ENCODE measurements at regions not wholly inside any gene's neighbourhood (a gene's known extent, or its start where the extent isn't known, plus 50 kb on each side); places are given as distances from the start of the nearest gene placed in this dataset.

GRCh38 chr2:18871430-18871829 lies 282.1 kb upstream of the NT5C1B start:
- DNase-seq, result no peak

GRCh38 chr2:18870307-18870706 lies 280.9 kb upstream of the NT5C1B start:
- DNase-seq, result no peak

GRCh38 chr2:18861951-18862350 lies 272.6 kb upstream of the NT5C1B start:
- no peak for DNase-seq

GRCh38 chr2:18860179-18860578 lies 270.8 kb upstream of the NT5C1B start:
- DNase-seq, result no peak

GRCh38 chr2:18856765-18857164 lies 267.4 kb upstream of the NT5C1B start:
- DNase-seq, result no peak

- no peak for DNase-seq
These were observed 265.7 kb upstream of the NT5C1B start for GRCh38 chr2:18855027-18855426.

- DNase-seq, result no peak
These were observed 260.6 kb upstream of the NT5C1B start for GRCh38 chr2:18849841-18850578.

GRCh38 chr2:18848646-18849045 lies 259.3 kb upstream of the NT5C1B start:
- DNase-seq, result no peak

- no peak for DNase-seq
These were observed 256.6 kb upstream of the NT5C1B start for GRCh38 chr2:18845854-18846445.

GRCh38 chr2:18842836-18843235 lies 253.5 kb upstream of the NT5C1B start:
- DNase-seq, result no peak

- DNase-seq, result no peak
These were observed 252.1 kb upstream of the NT5C1B start for GRCh38 chr2:18841248-18842150.

- no peak for DNase-seq
These were observed 247.9 kb upstream of the NT5C1B start for GRCh38 chr2:18837240-18837639.

GRCh38 chr2:18836436-18836835 lies 247.1 kb upstream of the NT5C1B start:
- no peak for DNase-seq

GRCh38 chr2:18835787-18836186 lies 246.4 kb upstream of the NT5C1B start:
- DNase-seq, result no peak

- no peak for DNase-seq
These were observed 245.0 kb upstream of the NT5C1B start for GRCh38 chr2:18834341-18834740.

GRCh38 chr2:18833941-18834340 lies 244.6 kb upstream of the NT5C1B start:
- no peak for DNase-seq

- no peak for DNase-seq
These were observed 242.6 kb upstream of the NT5C1B start for GRCh38 chr2:18831916-18832510.

- DNase-seq, result no peak
These were observed 241.6 kb upstream of the NT5C1B start for GRCh38 chr2:18830962-18831361.

GRCh38 chr2:18829976-18830375 lies 240.6 kb upstream of the NT5C1B start:
- DNase-seq, result no peak

- no peak for DNase-seq
These were observed 240.0 kb upstream of the NT5C1B start for GRCh38 chr2:18829251-18829902.

GRCh38 chr2:18828296-18828695 lies 238.9 kb upstream of the NT5C1B start:
- DNase-seq, result no peak

GRCh38 chr2:18825838-18826237 lies 236.5 kb upstream of the NT5C1B start:
- DNase-seq, result no peak

- no peak for DNase-seq
These were observed 235.5 kb upstream of the NT5C1B start for GRCh38 chr2:18824915-18825314.
